ENCODE measurements at regions not wholly inside any gene's neighbourhood (a gene's known extent, or its start where the extent isn't known, plus 50 kb on each side); places are given as distances from the start of the nearest gene placed in this dataset.

DNA sequence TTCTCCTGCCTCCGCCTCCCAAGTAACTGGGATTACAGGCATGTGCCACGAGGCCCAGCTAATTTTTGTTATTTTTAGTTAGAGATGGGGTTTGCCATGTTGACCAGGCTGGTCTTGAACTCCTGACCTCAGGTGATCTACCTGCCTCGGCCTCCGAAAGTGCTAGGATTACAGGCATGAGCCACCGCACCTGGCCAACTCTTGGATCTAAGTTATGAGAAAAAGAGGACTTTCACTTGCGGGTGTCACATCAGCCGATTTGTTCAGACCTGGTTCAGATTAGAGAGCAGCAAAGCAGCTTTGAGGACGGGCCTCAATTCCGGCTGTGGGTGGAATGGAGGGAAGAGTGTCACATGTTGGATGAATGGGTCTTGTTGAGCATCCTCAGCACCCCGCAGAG is 61.0 kb upstream of the FGFR2 start:
- no peak overlapping the region for H3K9ac ChIP-seq (ENCODE audit: low read length)
- H3K27ac ChIP-seq (ENCODE audit: low read depth, low read length, poor library complexity, severe bottlenecking) = no peak overlapping the region
- H3K9me2 ChIP-seq (ENCODE audit: low read depth, low read length) = no peaks in the 10 kb centered on the region
- H3F3A ChIP-seq (ENCODE audit: insufficient read depth, low read length) = no peaks in the 10 kb centered on the region
- no peak overlapping the region for H3K4me3 ChIP-seq (ENCODE audit: low read depth, low read length, poor library complexity, severe bottlenecking)
- H2AFZ ChIP-seq (ENCODE audit: low read length) = no peak overlapping the region
- no peaks in the 10 kb centered on the region for H4K20me1 ChIP-seq (ENCODE audit: insufficient read depth, low read length)
- TF ChIP-seq EZH2 (IDR thresholded peaks at IDR 0.05; ENCODE audit: borderline replicate concordance, low read length) = no peak
- TF ChIP-seq, protein P1, sequence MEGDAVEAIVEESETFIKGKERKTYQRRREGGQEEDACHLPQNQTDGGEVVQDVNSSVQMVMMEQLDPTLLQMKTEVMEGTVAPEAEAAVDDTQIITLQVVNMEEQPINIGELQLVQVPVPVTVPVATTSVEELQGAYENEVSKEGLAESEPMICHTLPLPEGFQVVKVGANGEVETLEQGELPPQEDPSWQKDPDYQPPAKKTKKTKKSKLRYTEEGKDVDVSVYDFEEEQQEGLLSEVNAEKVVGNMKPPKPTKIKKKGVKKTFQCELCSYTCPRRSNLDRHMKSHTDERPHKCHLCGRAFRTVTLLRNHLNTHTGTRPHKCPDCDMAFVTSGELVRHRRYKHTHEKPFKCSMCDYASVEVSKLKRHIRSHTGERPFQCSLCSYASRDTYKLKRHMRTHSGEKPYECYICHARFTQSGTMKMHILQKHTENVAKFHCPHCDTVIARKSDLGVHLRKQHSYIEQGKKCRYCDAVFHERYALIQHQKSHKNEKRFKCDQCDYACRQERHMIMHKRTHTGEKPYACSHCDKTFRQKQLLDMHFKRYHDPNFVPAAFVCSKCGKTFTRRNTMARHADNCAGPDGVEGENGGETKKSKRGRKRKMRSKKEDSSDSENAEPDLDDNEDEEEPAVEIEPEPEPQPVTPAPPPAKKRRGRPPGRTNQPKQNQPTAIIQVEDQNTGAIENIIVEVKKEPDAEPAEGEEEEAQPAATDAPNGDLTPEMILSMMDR (IDR thresholded peaks at IDR 0.05; ENCODE audit: low read length) = no peak
- no peaks in the 10 kb centered on the region for H3K79me2 ChIP-seq (ENCODE audit: insufficient read depth, low read length)
- H3K4me1 ChIP-seq (ENCODE audit: insufficient read depth, low read length, severe bottlenecking) = no peaks in the 10 kb centered on the region
- H3K9me3 ChIP-seq (ENCODE audit: low read length) = no peaks in the 10 kb centered on the region
- no peak overlapping the region for H3K4me2 ChIP-seq (ENCODE audit: low read length)
- H3K27me3 ChIP-seq (ENCODE audit: insufficient read depth, low read length) = no peaks in the 10 kb centered on the region
- no peaks in the 10 kb centered on the region for H3K36me3 ChIP-seq (ENCODE audit: insufficient read depth, low read length)

DNA sequence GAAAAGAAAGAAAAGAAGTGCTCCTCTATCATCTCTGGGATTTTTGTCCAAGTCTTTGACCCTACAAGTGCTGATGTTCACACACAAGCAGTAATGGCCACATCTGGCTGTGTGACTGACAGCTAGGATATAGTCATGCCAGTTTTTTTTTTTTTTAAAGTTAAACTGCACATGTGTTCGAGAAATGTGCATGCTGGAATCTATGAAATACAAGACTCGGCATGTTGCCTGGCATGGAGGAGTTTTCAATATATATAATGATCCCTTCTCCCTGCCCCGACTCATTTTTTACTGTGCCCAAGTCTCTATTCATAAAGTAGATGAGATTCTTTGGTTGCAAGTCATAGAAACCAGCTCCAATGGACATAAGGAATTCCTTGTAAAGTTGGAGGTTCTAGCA is 60.4 kb upstream of the FGFR2 start:
- Histone ChIP-seq H3K4me2 (ENCODE audit: low read length) (no peak overlapping the region), H3K27me3 (ENCODE audit: insufficient read depth, low read length) (no peaks in the 10 kb centered on the region), H3K4me1 (ENCODE audit: insufficient read depth, low read length, severe bottlenecking) (no peaks in the 10 kb centered on the region), H3K9me2 (ENCODE audit: low read depth, low read length) (no peaks in the 10 kb centered on the region), H3K9me3 (ENCODE audit: low read length) (no peaks in the 10 kb centered on the region), H3K4me3 (ENCODE audit: low read depth, low read length, poor library complexity, severe bottlenecking) (no peak overlapping the region), H3F3A (ENCODE audit: insufficient read depth, low read length) (no peaks in the 10 kb centered on the region), H2AFZ (ENCODE audit: low read length) (no peak overlapping the region), H3K79me2 (ENCODE audit: insufficient read depth, low read length) (no peaks in the 10 kb centered on the region), H3K36me3 (ENCODE audit: insufficient read depth, low read length) (no peaks in the 10 kb centered on the region), H3K9ac (ENCODE audit: low read length) (no peak overlapping the region), H4K20me1 (ENCODE audit: insufficient read depth, low read length) (no peaks in the 10 kb centered on the region), H3K27ac (ENCODE audit: low read depth, low read length, poor library complexity, severe bottlenecking) (no peak overlapping the region)
- TF ChIP-seq, protein P1 (IDR thresholded peaks at IDR 0.05; ENCODE audit: low read length) = no peak
- no peak for TF ChIP-seq EZH2 (IDR thresholded peaks at IDR 0.05; ENCODE audit: borderline replicate concordance, low read length)

DNA sequence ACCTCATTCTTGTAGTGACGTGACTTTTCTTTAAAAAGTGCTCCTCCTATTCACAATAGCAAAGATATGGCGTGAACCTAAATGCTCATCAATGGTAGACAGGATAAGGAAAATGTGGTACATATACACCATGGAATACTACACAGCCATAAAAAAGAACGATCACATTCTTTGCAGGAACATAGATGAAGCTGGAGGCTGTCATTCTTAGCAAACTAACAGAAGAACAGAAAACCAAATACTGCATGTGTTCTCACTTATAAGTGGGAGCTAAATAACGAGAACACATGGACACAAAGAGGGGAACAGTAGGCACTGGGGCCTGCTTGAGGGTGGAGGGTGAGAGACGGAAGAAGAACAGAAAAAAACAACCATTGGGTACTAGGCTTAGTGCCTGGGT is 59.9 kb upstream of the FGFR2 start:
- TF ChIP-seq EZH2 (IDR thresholded peaks at IDR 0.05; ENCODE audit: borderline replicate concordance, low read length) = no peak
- TF ChIP-seq, protein P1 (IDR thresholded peaks at IDR 0.05; ENCODE audit: low read length) = no peak
- no peaks in the 10 kb centered on the region for H3K36me3 ChIP-seq (ENCODE audit: insufficient read depth, low read length)
- H3K27ac ChIP-seq (ENCODE audit: low read depth, low read length, poor library complexity, severe bottlenecking) = no peak overlapping the region

More for the DNA sequence above, 59.9 kb upstream of the FGFR2 start:
- no peaks in the 10 kb centered on the region for H3K9me3 ChIP-seq (ENCODE audit: low read length)
- no peaks in the 10 kb centered on the region for H3K27me3 ChIP-seq (ENCODE audit: insufficient read depth, low read length)
- H4K20me1 ChIP-seq (ENCODE audit: insufficient read depth, low read length) = no peaks in the 10 kb centered on the region
- H3K9me2 ChIP-seq (ENCODE audit: low read depth, low read length) = no peaks in the 10 kb centered on the region
- H3F3A ChIP-seq (ENCODE audit: insufficient read depth, low read length) = no peaks in the 10 kb centered on the region
- H3K4me3 ChIP-seq (ENCODE audit: low read depth, low read length, poor library complexity, severe bottlenecking) = no peak overlapping the region
- H2AFZ ChIP-seq (ENCODE audit: low read length) = no peak overlapping the region
- no peak overlapping the region for H3K9ac ChIP-seq (ENCODE audit: low read length)
- H3K4me2 ChIP-seq (ENCODE audit: low read length) = no peak overlapping the region
- no peaks in the 10 kb centered on the region for H3K4me1 ChIP-seq (ENCODE audit: insufficient read depth, low read length, severe bottlenecking)
- no peaks in the 10 kb centered on the region for H3K79me2 ChIP-seq (ENCODE audit: insufficient read depth, low read length)

All from OCI-LY1 (cell line).